ENCODE measurements at regions not wholly inside any gene's neighbourhood (a gene's known extent, or its start where the extent isn't known, plus 50 kb on each side); places are given as distances from the start of the nearest gene placed in this dataset.
A peak's percentile ranks its signal among the peaks of the same experiment; 100 is the strongest.

DNA sequence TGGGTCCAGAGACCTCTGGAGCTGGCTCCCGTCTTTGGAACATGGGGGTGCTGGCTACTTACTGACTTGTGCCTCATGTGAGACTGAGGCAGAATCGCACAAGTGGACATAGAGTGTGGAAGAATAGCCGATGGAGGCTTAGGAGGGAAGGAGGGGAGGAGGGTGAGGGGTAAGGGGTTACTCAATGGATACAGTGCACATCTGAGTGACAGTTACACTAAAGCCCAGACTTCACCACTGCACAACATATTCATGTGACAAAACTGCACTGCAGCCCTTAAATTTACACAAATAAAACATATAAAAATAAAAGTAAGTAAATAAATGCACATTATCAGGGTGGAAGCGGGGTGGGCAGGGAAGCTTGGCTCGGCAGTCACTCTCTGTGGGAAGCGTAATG lies 197.7 kb upstream of the RAB4A start:
- no peak for DNase-seq (ENCODE audit: low read depth in 4 of 4, low spot score in 3 of 4)

DNA sequence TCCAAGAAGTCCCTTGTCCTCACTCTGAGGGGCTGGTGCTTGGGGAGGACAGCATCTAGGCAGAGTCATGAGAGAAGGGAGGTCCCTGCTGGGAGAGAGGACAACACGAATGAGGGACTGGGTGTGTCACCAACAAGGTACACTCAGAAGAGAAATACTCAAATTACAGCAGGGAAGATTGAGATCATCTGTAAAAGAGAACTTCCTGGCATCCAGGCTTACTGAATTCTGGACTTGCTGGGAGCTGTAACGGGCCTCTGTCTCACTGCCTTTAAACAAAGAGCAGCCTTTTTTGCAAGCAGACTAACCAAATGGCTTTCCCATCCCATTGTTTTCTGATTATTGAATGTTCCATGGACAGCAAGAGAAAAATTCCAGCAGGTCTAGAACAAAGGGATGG lies 195.7 kb upstream of the RAB4A start:
- no peak for DNase-seq (ENCODE audit: low read depth in 4 of 4, low spot score in 3 of 4)

DNA sequence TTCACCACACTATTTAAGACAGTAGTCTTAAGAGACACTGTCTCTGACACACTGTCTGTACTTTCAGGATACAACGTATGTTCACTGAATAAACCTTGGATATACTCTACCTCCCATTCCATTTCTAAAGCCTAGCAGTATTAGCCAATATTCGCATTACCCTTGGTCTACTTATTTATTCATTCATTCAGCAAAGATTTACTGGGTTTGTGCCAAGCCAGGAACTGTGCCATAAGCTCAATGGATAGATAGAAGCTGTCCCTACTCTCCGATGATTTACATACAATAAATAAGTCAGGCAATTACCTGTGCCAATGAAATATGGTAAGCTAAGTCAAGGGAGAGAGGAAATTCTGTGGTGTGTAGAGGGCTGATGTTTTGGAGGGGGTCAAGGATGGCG lies 195.2 kb upstream of the RAB4A start:
- no peak for DNase-seq (ENCODE audit: low read depth in 4 of 4, low spot score in 3 of 4)

DNA sequence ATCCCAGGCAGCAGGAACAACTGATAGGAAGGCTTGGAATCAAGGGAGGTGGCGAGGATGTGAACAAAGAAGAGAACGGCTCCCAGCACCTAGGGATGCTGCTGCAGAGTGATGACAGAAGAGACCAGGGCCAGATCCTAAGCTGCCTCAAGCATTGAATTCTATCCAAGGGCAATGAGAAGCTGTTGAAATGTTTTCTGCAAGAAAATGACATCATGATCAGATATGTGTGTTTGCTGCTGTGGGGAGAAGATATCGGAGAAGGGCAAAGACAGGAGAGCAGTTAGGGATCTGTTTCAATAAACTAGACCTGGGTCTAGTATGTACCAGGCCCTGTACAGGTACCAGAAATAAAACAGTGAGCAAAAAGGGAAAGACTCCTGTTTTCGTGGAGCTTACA lies 194.7 kb upstream of the RAB4A start:
- no peak for DNase-seq (ENCODE audit: low read depth in 4 of 4, low spot score in 3 of 4)

DNA sequence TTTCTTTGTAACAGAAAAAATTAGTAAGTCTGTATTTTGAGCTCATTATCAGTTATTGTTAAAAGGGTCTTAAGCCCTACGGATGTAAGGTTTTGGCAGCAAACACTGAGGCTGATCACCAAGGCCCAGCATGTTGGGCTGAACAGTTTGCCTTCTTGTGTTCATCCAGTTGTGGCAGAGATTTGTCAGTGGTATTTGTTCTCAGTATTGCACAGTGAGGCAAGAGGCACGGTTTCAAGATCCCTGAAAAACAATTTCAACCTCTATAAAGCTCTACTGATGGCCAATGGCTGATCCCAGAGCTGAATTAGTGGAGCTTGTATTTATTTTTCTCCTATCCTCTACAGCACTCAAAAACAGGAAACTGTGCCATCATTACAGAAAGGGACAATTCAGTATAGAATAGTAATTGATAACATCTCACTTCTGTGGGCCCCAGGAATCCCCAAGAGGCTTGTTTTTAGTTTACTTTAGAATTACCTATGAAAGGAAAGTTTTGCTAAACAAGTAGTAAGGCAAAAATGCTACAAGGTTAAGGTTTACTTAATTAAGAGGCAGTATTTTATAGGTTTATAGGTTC lies 191.8 kb upstream of the RAB4A start:
- no peak for DNase-seq (ENCODE audit: low read depth in 4 of 4, low spot score in 3 of 4)

DNA sequence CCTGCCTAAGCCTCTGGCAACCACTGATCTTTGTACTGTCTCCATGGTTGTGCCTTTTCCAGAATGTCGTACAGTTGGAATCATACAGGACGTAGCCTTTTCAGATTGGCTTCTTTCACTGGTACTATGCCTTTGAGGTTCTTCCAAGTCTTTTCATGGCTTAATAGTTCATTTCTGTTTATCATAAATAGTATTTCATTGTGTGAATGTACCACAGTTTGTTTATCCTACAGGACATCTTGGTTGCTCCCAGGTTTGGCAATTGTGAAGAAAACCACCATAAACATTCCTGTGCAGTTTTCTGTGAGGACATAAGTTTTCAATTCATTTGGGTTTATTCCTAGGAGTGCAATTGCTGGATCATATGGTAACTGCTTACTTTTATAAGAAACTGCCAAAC lies 190.6 kb upstream of the RAB4A start:
- DNase-seq (ENCODE audit: low read depth in 4 of 4, low spot score in 3 of 4) = no peak

DNA sequence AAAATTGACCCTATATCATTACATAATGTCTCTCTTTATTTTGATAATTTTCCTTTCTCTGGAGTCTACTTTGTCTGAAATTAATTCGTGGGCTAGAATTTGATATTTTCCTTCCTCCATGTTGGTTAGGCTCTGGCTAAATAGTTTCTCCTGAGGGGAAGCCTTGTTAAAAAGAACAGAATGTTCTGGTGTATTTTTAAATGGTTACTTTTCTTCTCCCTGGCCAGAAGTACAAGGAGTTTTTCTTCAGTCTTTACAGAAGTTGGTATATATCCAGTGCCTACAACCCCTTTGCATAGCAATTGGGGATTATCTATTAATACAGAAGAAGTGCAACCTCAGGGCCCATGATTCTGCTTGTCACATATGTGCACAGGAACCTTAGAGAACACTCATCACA lies 185.6 kb upstream of the RAB4A start:
- DNase-seq (ENCODE audit: low read depth in 4 of 4, low spot score in 3 of 4) = no peak

DNA sequence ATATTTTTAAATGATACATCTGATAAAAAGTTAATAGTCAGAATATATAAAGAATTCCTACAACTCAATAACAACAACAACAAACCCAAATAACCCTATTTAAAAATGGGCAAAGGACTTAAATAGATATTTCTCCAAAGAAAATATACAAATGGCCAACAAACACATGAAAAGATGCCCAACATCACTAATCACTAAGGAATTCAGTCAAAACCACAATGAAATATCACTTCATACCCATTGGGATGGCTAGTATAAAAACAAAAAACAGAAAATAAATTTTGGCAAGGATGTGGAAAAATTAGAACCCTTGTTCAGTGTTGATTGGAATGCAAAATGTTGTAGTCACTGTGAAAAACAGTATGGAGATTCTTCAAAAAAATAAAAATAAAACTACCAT lies 184.8 kb upstream of the RAB4A start:
- DNase-seq (ENCODE audit: low read depth in 4 of 4, low spot score in 3 of 4) = no peak

DNA sequence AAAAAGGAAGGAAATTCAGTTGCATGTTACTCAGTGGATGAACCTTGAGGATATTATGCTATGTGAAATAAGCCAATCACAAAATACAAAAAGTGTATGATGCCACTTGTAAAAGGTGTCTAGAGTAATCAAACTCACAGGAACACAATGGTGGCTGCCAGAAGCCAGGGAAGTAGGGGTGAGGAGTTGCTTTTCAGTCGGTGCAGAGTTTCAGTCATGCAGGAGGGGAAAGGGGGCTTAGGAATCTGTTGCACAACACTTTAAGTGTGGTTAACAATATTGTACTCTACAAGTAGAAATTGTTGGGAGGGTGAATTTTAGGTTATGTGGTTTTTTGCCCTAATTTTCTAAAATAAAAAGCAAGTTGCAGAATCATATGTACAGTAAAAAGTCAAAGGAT lies 184.2 kb upstream of the RAB4A start:
- no peak for DNase-seq (ENCODE audit: low read depth in 4 of 4, low spot score in 3 of 4)

DNA sequence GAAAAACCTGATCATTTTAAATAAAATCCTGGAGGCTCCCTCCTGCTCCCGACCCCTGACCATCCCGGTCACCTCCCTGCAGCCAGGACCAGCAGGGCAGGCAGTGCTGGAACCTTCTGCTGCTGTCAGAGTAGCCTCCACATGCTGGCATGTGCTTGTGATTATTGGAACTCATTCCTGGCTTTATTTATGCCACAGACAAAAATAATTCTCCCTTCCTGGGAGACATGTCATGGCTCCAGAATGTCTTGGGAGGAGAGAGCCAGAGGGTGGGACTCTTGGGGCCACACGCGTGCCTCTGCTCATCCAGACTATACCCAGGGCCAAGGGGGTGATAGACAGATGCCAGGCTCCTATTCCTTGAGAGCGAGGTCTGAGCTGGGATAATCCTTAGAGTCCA lies 183.6 kb upstream of the RAB4A start:
- DNase-seq (ENCODE audit: low read depth in 4 of 4, low spot score in 3 of 4) = no peak

DNA sequence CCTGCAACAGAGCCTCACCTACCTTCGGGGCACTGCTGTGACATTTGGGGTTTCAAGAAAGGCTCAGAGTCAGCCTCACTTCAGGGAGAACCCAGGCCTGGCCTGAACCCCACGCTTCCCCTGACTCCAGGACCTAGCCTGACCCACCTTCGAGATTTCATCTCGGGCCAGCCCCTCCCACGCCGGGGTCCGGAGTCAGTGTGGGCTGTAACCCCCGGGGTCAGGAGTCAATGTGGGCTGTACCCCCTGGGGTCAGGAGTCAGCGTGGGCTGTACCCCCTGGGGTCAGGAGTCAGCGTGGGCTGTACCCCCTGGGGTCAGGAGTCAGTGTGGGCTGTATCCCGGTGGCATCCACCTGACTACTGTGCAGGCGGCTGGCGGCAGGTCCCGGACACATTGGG lies 183.0 kb upstream of the RAB4A start:
- DNase-seq (ENCODE audit: low read depth in 4 of 4, low spot score in 3 of 4) = no peak

DNA sequence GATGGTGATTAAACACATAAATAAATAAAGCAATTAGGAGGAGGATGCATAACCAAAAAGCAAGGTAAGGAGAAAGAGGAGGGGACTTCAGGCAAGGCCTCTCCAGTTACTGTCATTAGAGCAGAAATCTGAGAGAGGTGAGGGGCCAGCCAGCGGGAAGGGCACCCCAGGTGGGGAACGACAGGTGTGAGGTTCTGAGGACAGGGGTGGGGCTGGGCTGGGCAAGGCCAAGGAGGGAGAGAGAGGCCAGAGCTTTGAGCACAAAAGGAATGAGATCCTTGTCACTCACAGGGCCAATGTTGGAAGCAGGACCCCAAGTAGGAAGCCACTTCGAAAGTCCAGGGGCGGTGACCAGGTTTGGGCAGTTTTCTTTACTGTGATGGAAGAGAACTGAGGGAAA lies 182.2 kb upstream of the RAB4A start:
- no peak for DNase-seq (ENCODE audit: low read depth in 4 of 4, low spot score in 3 of 4)

DNA sequence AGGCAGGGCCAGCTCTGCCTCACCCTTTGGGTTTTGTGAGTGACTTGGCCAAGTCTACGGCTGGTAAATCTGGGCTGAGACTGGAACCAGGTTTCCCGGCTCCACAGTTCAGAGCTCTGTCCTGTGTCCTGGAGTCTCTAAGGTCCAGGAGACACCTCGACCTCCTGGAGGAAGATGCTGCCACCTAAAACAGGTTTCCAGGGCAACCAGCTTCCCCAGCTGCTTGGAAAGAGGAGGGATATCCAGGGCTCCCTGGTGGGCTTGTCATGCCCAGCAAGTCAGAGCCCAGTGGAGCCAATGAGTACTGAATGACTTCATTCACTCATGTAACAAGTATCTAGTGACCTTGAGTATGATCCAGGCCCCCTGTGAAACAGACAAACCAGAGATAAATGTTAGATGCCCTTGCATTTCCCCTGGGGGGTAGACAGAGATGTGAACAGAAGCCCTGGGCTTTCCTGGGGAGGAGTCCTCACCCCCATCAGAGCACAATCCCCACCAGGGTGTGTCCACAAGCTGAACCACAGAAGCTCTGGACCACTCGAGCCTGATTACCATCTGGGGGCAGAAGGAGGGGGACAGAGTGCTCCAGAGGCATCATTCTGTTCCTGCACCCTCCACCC lies 181.2 kb upstream of the RAB4A start:
- no peak for DNase-seq (ENCODE audit: low read depth in 4 of 4, low spot score in 3 of 4)

DNA sequence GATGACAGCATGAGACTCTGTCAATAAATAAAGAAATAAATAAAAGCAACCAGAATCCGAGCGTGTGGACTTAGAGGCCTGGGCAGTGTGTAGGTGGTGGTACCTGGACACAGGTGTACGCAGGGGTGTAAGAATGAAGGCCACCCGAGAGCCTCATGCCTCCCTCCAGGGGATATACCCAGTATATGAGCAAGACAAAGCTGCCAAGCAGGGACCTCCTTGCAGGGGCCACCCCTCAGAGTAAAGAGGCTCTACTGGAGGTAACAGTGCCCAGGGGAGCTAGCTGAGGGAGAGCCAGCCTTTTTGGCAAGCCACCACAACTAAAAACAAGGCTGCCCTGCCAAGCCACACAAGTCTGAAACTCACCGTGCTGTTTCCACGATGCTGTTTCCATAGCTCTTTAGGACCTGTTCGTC lies 179.2 kb upstream of the RAB4A start:
- no peak for DNase-seq (ENCODE audit: low read depth in 4 of 4, low spot score in 3 of 4)

DNA sequence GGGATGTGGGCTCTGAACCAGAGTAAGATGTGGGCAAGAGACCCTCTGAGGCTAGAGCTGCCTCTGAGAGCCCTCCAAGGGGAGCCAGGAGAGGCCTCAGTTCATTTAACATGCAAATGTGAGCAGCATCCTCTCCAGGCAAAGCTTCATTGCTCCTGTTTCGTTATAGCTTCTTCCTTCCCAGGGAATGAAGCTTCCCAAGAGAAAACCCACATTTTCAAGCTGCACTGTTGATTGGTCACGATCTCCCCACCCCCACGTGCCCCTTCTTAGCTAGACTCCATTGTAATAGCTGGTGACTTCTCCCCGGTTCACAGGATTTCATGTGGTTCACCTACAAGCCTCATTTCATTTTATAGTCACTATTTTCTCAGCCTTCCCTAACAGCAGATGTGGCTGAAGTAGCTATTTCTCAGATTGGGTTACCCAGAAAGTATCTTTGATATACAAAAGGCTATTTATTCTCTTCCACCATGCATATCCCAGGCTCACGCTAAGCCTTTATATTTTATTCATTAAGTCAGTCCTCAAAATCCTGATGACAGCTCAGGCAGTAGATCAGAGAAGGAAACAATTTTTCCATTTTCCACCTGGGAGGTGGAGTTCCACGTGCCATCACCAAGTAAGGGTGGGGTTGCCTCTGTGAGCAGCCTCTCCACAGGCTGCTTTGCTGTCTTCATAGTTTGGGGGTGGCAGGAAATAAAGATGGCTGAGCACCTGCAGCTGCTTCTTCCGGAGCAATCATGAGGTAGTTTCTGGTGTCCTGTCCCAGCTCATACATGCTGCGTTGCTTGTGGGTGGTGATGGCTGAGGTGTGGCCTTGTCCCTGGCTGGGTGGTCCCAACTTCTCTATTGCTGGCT lies 178.3 kb upstream of the RAB4A start:
- peak in 3 of 4 donors; percentile 50 to 79 (median 68) for DNase-seq (ENCODE audit: low read depth in 4 of 4, low spot score in 3 of 4)

DNA sequence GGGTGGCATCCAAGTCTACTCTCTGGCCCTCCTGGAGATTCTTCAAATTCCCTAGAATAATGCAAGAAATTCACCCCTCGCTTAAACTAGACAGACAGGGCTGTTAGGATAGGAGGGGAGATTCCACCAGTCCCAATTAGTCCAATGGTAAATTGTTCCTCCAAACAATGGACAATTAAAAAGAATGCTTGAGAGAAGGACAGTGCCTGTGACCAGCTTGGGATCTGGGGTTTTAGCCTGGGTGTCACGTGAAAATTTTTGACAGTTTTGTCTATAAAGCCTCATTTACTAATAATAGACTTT lies 177.7 kb upstream of the RAB4A start:
- no peak for DNase-seq (ENCODE audit: low read depth in 4 of 4, low spot score in 3 of 4)

DNA sequence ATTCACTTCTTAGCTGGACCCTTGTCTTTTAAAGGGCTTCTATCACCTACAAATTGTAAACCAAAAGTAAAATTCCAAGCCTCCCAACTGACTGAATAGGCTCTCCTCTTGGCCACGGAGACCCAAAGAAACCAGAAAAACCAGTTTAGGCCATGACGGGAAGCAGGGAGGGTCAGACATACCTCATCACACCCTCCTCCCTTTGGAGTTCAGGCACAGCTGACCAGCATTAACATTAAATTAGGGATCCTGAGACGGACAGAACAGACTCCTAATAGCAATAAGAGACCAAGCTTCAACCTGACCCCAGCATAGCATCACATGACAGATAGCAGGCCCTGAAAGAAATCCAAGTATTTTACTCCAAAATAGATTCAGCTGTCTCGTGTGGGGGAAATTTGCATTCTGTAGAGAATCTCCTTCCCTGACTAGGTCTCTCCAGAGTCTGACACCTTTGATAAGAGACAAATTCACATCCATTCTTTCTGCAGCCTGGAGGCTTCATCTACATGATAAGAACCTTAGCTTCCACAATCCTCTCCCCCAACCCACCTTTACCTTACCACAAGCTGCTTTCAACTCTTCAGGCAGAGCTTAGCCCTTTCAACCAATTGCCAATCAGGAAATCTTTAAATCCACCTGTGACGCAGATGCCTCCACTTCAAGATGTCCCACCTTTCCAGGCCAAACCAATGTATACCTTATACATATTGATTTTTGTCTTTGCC lies 177.1 kb upstream of the RAB4A start:
- peak in 1 of 4 donors; percentile 46 for DNase-seq (ENCODE audit: low read depth in 4 of 4, low spot score in 3 of 4)

DNA sequence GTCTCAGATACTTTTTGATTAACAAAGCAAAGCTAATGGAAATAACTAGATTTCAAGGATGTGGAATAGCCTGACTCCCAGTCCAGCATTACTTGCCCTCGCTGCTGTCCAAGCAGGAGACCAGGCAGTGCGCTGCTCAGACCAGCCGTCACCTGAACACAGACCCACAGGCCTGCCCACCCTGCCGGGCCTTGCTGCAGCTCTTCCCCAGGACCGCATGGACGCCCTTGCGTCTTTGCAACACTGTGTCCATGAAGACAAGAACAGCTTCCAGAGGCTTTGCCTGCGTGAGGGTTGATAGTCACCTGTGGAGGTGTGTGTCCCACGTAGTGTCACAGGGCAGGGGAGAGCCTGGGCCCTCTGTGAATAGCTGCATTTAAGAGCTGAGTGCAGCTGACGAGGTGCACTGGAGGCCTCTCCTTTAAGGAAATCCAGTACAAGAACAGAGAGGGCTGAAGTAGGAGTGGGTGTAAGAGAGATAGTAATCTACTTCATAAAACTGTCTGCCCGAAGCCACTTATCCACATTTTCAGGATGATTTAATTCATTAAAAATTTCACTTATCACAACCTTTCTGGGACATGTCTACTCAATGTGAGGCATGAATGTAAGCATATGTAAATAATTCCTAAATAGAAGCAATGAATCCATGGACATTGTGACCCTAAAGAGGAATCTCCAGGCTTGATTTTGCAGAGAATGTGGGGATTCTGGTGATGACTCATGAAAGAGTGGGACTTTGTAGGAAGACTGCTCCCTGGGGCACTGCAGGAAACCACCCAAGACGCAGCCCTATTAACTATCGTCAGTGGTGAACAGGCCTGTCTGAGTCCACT lies 176.2 kb upstream of the RAB4A start:
- DNase-seq (ENCODE audit: low read depth in 4 of 4, low spot score in 3 of 4) = no peak

DNA sequence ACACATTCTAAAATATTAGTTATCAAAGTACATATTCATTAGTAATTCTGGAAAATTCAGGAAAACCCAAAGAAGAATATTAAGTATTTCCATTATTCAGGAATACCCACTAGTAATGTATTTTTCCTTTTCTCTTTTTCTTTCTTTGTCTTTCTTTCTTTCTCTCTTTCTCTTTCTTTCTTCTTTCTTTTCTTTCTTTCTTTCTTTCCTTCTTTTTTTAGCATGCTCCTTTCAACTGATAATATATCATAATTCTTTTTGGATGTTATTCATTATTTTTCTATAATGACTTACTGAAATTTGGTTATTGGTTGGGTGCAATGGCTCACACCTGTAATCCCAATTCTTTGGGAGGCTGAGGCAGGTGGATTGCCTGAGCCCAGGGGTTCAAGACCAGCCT lies 175.6 kb upstream of the RAB4A start:
- DNase-seq (ENCODE audit: low read depth in 4 of 4, low spot score in 3 of 4) = no peak

DNA sequence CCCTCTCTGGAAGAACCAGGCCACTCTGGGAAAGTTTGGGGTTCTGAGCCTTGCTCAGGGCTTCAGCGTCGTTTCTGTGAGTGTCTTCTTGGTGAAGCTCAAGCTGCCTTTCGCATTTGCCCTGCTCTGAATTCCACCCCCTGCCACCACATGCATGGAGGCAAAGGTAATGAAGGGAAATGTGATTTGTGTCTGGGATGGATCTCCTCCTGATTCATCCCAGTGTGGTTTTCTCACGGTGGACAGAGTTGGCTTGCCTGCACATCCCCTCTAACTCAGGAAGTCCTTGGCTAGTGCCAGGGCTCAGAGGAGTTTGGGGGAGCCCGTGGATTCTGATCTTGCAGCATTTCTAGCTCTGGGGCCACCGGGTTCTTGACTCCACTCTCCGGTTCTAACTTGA lies 173.6 kb upstream of the RAB4A start:
- no peak for DNase-seq (ENCODE audit: low read depth in 4 of 4, low spot score in 3 of 4)

DNA sequence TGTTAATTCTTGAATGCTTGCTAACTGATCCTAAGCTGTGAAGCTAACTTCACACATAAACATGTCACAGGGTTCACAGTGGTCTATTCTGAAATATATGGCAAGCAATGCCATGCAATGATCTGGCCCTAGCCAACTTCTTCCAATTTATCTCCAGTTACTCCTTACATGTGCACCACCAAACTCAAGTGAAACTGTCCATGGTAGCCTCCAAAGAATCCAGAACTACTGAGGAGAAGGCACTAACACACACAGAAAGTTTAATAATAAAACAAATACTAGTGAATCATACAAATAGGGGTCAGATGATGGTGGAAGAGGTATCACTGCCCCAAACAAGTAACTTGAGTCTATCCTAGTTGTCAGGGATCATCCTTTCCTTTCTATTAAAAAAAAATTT lies 172.6 kb upstream of the RAB4A start:
- DNase-seq (ENCODE audit: low read depth in 4 of 4, low spot score in 3 of 4) = no peak

Data from left renal pelvis (tissue), 4 donors.